ENCODE measurements at regions not wholly inside any gene's neighbourhood (a gene's known extent, or its start where the extent isn't known, plus 50 kb on each side); places are given as distances from the start of the nearest gene placed in this dataset.

- no peak for DNase-seq
- no peaks in the 10 kb centered on the region for H3K27me3 Mint-ChIP-seq
- peaks cover 23% of the 10 kb centered on the region for H3K36me3 Mint-ChIP-seq
- H3K4me1 Mint-ChIP-seq: peaks cover 51% of the 10 kb centered on the region
- H3K4me3 Mint-ChIP-seq: peak overlapping the region; percentile 1
- peaks cover 7% of the 10 kb centered on the region for H3K9me3 Mint-ChIP-seq
- H3K27ac Mint-ChIP-seq: peak overlapping the region; percentile 77
Measured at GRCh38 chr2:144194326-144195071, 325.4 kb downstream of the ZEB2 start.

GRCh38 chr2:144190908-144191605 lies 328.9 kb downstream of the ZEB2 start:
- DNase-seq: no peak
- Mint-ChIP-seq H3K4me1 (peaks cover 50% of the 10 kb centered on the region), H3K9me3 (no peaks in the 10 kb centered on the region), H3K27me3 (no peaks in the 10 kb centered on the region), H3K36me3 (peaks cover 18% of the 10 kb centered on the region), H3K27ac (no peak overlapping the region), H3K4me3 (no peak overlapping the region)

DNA sequence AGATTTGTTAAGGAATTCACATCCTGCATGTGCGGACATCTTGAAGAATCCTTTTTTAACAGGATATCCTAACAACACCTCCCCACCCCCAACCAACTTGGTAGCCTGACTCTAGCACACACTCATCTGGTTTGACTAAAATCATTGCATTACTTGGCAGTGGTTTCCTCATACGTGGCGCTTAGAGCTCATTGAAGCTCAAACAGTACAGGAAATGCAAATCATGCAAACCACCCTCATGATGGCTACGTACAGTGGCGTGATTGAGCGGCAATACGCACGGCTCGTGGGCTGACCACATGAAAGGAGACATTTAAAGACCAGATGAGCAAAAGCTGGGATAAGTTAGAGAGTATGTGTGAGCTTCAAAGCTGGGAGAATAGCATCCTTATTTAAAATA lies 336.2 kb downstream of the ZEB2 start:
- H3K27me3 Mint-ChIP-seq: no peaks in the 10 kb centered on the region
- H3K27ac Mint-ChIP-seq: peak overlapping the region; percentile 91
- H3K9me3 Mint-ChIP-seq: peaks cover 2% of the 10 kb centered on the region
- peak; percentile 79 for DNase-seq
- peaks cover 35% of the 10 kb centered on the region for H3K36me3 Mint-ChIP-seq
- peaks cover 52% of the 10 kb centered on the region for H3K4me1 Mint-ChIP-seq
- peak overlapping the region; percentile 30 for H3K4me3 Mint-ChIP-seq

- peaks cover 35% of the 10 kb centered on the region for H3K36me3 Mint-ChIP-seq
- peaks cover 33% of the 10 kb centered on the region for H3K4me1 Mint-ChIP-seq
- no peaks in the 10 kb centered on the region for H3K27me3 Mint-ChIP-seq
- H3K27ac Mint-ChIP-seq: no peak overlapping the region
- DNase-seq: no peak
- H3K9me3 Mint-ChIP-seq: peaks cover 7% of the 10 kb centered on the region
- no peak overlapping the region for H3K4me3 Mint-ChIP-seq
Measured at GRCh38 chr2:144181001-144181400, 338.9 kb downstream of the ZEB2 start.

- peaks cover 24% of the 10 kb centered on the region for H3K4me1 Mint-ChIP-seq
- peaks cover 7% of the 10 kb centered on the region for H3K9me3 Mint-ChIP-seq
- no peaks in the 10 kb centered on the region for H3K27me3 Mint-ChIP-seq
- H3K4me3 Mint-ChIP-seq: no peak overlapping the region
- no peak overlapping the region for H3K27ac Mint-ChIP-seq
- no peak for DNase-seq
- peaks cover 31% of the 10 kb centered on the region for H3K36me3 Mint-ChIP-seq
Measured at GRCh38 chr2:144180131-144180530, 339.8 kb downstream of the ZEB2 start.

- H3K9me3 Mint-ChIP-seq: peaks cover 5% of the 10 kb centered on the region
- DNase-seq: no peak
- H3K27ac Mint-ChIP-seq: no peak overlapping the region
- no peak overlapping the region for H3K4me3 Mint-ChIP-seq
- no peaks in the 10 kb centered on the region for H3K4me1 Mint-ChIP-seq
- H3K36me3 Mint-ChIP-seq: peaks cover 14% of the 10 kb centered on the region
- H3K27me3 Mint-ChIP-seq: no peaks in the 10 kb centered on the region
Measured at GRCh38 chr2:144170179-144170578, 349.7 kb downstream of the ZEB2 start.

- DNase-seq: no peak
- Mint-ChIP-seq H3K27ac (no peak overlapping the region), H3K27me3 (no peaks in the 10 kb centered on the region), H3K9me3 (no peaks in the 10 kb centered on the region), H3K4me3 (no peak overlapping the region), H3K36me3 (no peaks in the 10 kb centered on the region), H3K4me1 (peaks cover 8% of the 10 kb centered on the region)
Measured at GRCh38 chr2:144166743-144167142, 353.2 kb downstream of the ZEB2 start.

GRCh38 chr2:144165599-144166250 lies 354.2 kb downstream of the ZEB2 start:
- H3K4me1 Mint-ChIP-seq: peaks cover 13% of the 10 kb centered on the region
- no peak overlapping the region for H3K4me3 Mint-ChIP-seq
- H3K9me3 Mint-ChIP-seq: no peaks in the 10 kb centered on the region
- no peak overlapping the region for H3K27ac Mint-ChIP-seq
- H3K36me3 Mint-ChIP-seq: no peaks in the 10 kb centered on the region
- no peak for DNase-seq
- no peaks in the 10 kb centered on the region for H3K27me3 Mint-ChIP-seq

DNA sequence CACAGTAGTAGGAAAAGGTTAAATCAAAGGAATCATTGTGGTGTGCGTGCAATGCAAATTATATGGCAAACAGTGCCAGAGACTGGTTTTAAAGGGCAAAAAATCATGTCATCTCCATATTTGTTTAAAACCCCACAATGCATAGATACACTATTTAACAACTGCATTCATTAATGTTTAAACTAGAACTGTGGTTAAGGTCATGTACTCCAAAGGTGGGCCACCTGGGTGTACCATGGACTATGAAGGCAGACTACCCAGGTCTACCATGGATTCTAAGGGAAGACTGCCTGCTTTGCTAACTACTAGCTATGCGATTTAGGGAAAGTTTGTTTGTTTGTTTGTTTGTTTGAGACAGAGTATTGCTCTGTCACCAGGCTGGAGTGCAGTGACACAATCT lies 356.3 kb downstream of the ZEB2 start:
- H3K27ac Mint-ChIP-seq: no peak overlapping the region
- H3K36me3 Mint-ChIP-seq: peaks cover 3% of the 10 kb centered on the region
- no peak overlapping the region for H3K4me3 Mint-ChIP-seq
- H3K4me1 Mint-ChIP-seq: peaks cover 13% of the 10 kb centered on the region
- no peaks in the 10 kb centered on the region for H3K9me3 Mint-ChIP-seq
- H3K27me3 Mint-ChIP-seq: no peaks in the 10 kb centered on the region
- DNase-seq: no peak

DNA sequence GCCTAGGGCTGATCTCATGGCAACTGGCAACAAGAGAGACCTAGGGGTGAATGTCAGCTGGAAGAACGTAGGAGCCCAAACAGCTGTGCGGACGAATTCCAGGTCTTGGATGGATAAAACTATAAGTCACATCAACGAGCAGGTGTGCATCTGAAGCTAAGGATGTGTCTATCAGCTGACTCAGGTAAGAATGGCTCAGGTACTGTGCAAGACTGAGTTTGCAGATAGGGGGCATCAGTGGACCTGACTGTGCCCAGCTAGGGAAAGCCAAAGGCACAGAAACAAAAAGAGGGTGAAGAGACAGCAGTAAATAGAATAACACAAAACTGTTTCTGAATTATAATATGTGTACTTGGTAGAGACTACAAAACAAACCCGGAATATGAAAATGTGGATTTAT lies 357.3 kb downstream of the ZEB2 start:
- H3K27ac Mint-ChIP-seq: no peak overlapping the region
- H3K27me3 Mint-ChIP-seq: no peaks in the 10 kb centered on the region
- DNase-seq: no peak
- peaks cover 3% of the 10 kb centered on the region for H3K36me3 Mint-ChIP-seq
- no peak overlapping the region for H3K4me3 Mint-ChIP-seq
- H3K9me3 Mint-ChIP-seq: no peaks in the 10 kb centered on the region
- H3K4me1 Mint-ChIP-seq: peaks cover 13% of the 10 kb centered on the region

DNA sequence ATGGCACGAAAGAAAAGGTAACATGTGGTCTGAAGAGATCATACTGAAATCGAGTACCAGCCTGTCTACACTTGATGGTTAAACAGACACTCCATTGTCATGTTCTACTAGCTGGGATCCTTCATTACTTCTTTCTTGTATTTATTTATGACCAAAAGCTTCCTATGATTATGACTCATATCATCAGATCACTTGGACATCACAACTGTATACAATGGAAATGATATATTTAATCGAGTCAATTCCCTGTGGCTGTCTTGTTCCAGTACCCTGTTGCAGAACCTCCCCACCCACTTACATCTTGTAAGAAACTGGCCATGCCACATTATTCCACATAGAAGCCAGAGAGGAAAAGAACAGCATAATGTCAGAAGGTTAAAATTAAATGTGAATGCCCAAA lies 358.9 kb downstream of the ZEB2 start:
- Mint-ChIP-seq H3K36me3 (peaks cover 3% of the 10 kb centered on the region), H3K4me1 (peaks cover 13% of the 10 kb centered on the region), H3K27ac (no peak overlapping the region), H3K9me3 (no peaks in the 10 kb centered on the region), H3K27me3 (no peaks in the 10 kb centered on the region), H3K4me3 (no peak overlapping the region)
- DNase-seq: no peak

- H3K36me3 Mint-ChIP-seq: peaks cover 5% of the 10 kb centered on the region
- H3K27me3 Mint-ChIP-seq: no peaks in the 10 kb centered on the region
- no peak overlapping the region for H3K4me3 Mint-ChIP-seq
- DNase-seq: no peak
- H3K4me1 Mint-ChIP-seq: peaks cover 13% of the 10 kb centered on the region
- no peak overlapping the region for H3K27ac Mint-ChIP-seq
- H3K9me3 Mint-ChIP-seq: no peaks in the 10 kb centered on the region
Measured at GRCh38 chr2:144159240-144159639, 360.7 kb downstream of the ZEB2 start.

- Mint-ChIP-seq H3K9me3 (no peaks in the 10 kb centered on the region), H3K36me3 (peaks cover 5% of the 10 kb centered on the region), H3K4me3 (no peak overlapping the region), H3K27ac (no peak overlapping the region), H3K4me1 (peaks cover 13% of the 10 kb centered on the region), H3K27me3 (no peaks in the 10 kb centered on the region)
- no peak for DNase-seq
Measured at GRCh38 chr2:144158096-144158495, 361.8 kb downstream of the ZEB2 start.

DNA sequence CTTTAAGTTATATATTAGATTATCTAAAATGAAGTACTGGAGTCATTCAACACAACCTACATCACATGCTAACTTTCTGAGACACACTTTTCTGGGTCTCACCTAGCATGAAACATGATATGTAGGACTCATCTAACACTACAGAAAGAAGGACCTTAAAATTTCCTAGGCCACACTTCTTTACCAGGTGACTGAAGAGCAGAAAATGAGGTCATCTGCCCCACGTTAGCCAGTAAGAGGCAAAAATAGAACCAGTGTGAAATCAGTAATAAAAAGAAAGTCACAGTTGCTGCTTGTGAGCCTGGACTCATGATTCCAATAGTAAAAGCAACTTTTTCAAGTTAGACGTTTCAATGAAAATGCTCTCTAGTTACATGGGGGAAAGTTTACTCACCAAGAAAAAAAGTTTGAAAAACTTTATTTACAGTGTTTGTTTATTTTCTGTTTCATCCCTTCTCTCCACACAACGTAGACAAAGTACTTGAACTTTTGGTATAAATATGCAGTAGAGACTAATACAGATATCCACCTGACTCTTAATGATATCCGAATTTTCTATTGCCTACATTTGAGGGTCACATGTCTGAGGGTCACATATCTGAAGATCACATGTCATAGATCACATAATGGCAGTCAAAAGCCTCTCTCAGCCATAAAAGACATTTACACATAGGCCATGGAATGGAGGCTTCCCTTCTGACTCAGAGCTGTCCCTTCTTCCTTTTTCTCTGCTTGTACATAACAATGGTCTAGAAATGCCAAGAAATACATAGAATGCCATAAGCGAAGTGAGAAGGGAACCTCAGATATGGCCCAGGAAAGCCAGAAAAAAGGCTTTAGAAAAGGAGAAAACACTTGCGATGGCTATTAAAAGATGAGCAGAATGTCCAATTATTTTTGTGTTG lies 362.9 kb downstream of the ZEB2 start:
- Mint-ChIP-seq H3K36me3 (peaks cover 5% of the 10 kb centered on the region), H3K4me3 (no peak overlapping the region), H3K27ac (no peak overlapping the region), H3K4me1 (peaks cover 7% of the 10 kb centered on the region), H3K9me3 (no peaks in the 10 kb centered on the region), H3K27me3 (no peaks in the 10 kb centered on the region)
- DNase-seq: no peak

DNA sequence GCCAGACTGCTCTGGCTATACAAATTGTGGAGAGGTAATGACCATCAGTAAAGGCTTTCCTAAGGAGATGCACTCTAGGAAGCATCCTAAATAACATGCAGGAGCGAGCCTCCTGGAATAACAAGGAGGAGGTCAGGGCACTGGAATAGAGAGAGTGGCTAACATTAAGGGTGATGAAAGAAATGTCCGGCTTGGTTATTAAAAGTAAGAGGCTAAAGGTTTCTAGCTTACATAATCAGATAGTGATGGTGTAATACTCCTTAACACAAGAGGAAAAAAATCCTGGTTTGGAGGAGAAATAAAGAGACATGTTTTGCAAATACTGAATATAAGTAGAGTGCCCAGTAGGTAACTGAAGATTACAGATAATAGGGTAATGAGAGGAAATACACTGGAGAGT lies 365.7 kb downstream of the ZEB2 start:
- no peak for DNase-seq
- Mint-ChIP-seq H3K36me3 (peaks cover 2% of the 10 kb centered on the region), H3K27ac (no peak overlapping the region), H3K27me3 (no peaks in the 10 kb centered on the region), H3K4me3 (no peak overlapping the region), H3K9me3 (no peaks in the 10 kb centered on the region), H3K4me1 (peaks cover 2% of the 10 kb centered on the region)
